ENCODE measurements at regions not wholly inside any gene's neighbourhood (a gene's known extent, or its start where the extent isn't known, plus 50 kb on each side); places are given as distances from the start of the nearest gene placed in this dataset.
"Not testable (repeated sequence)": the region's sequence is repeated elsewhere in the genome, so short reads cannot be mapped to it uniquely, and the experiment has no call there.

DNA sequence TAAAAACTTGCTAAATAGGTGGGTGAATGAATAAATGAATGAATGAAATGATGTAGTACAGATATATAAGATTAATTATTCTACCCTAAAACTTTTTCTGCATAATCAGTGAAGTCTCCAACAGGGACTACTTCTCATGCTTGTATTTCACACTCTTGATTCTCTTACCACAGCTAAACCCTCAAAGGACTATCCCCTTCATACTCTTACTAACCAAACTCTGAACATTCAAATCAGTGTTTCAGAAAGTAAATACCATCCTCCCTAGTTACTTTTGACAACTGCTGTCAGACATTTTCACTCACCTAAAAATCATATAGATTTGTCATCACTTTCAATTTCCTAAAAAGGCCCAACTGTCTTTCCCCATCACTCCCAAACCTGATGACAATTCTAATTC, 234.3 kb upstream of the HHIP start:
- Histone ChIP-seq H3K36me3 (ENCODE audit: control insufficient read depth, insufficient read depth, low read length) (no peaks in the 10 kb centered on the region), H3K4me3 (ENCODE audit: extremely low read depth, insufficient read depth, low read length, poor library complexity, severe bottlenecking) (no peak overlapping the region), H3K4me1 (ENCODE audit: control insufficient read depth, insufficient read depth, low read length, poor library complexity, severe bottlenecking) (no peaks in the 10 kb centered on the region), H3K27ac (ENCODE audit: low read depth, low read length, severe bottlenecking) (no peak overlapping the region), H3K9me3 (ENCODE audit: control insufficient read depth, low read length) (no peaks in the 10 kb centered on the region)

GRCh38 chr4:144421056-144421455, 224.9 kb upstream of the HHIP start:
- H3K4me3 ChIP-seq (ENCODE audit: extremely low read depth, insufficient read depth, low read length, poor library complexity, severe bottlenecking), result no peak overlapping the region
- WGBS, 2 experiments (ENCODE audit: insufficient coverage in 2 of 2), result no CpG with 5 or more reads among the region's 4 CpGs
- no peak overlapping the region for H3K27ac ChIP-seq (ENCODE audit: low read depth, low read length, severe bottlenecking)
- no peaks in the 10 kb centered on the region for H3K4me1 ChIP-seq (ENCODE audit: control insufficient read depth, insufficient read depth, low read length, poor library complexity, severe bottlenecking)
- no peaks in the 10 kb centered on the region for H3K9me3 ChIP-seq (ENCODE audit: control insufficient read depth, low read length)
- no peaks in the 10 kb centered on the region for H3K36me3 ChIP-seq (ENCODE audit: control insufficient read depth, insufficient read depth, low read length)

DNA sequence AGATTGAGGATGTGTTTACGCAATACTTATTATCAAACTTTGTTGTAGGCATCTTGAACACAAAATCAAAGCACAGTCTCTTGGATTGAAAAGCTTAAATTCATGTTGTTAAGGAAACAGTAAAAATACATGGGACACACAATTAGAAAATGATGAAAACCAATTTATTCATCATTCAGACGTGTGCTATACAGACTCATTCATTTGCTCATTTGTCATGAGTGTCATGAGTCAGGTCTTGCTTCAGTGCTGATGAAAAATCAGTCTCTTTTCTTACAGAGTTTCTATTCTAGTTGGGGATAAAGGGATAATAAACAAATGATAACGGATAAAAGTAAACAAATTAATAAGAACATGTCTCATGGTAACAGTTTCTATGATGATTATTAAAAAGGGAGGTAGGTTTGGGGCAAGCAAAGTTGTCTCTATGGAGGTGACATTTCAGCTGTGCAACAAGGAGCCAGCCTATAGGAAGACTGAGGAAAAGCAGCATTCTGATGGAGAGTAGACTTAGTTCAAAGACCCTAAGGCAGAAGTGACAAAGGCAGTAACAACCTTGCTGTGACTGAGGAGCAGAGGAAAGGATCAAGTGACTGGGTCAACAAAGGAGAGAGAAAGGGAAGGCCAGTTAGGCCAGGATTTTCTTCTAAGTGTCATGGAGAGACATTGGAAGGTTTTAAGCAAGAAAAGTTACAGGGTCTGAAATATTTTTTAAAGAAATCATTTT, 224.0 kb upstream of the HHIP start:
- Histone ChIP-seq H3K36me3 (ENCODE audit: control insufficient read depth, insufficient read depth, low read length) (no peaks in the 10 kb centered on the region), H3K4me3 (ENCODE audit: extremely low read depth, insufficient read depth, low read length, poor library complexity, severe bottlenecking) (no peak overlapping the region), H3K9me3 (ENCODE audit: control insufficient read depth, low read length) (no peaks in the 10 kb centered on the region), H3K27ac (ENCODE audit: low read depth, low read length, severe bottlenecking) (no peak overlapping the region), H3K4me1 (ENCODE audit: control insufficient read depth, insufficient read depth, low read length, poor library complexity, severe bottlenecking) (no peaks in the 10 kb centered on the region)
- WGBS, 2 experiments (ENCODE audit: insufficient coverage in 2 of 2), result no CpG with 5 or more reads among the region's 3 CpGs

- no peak overlapping the region for H3K4me3 ChIP-seq (ENCODE audit: extremely low read depth, insufficient read depth, low read length, poor library complexity, severe bottlenecking)
- no peaks in the 10 kb centered on the region for H3K4me1 ChIP-seq (ENCODE audit: control insufficient read depth, insufficient read depth, low read length, poor library complexity, severe bottlenecking)
- H3K27ac ChIP-seq (ENCODE audit: low read depth, low read length, severe bottlenecking), result no peak overlapping the region
- no peaks in the 10 kb centered on the region for H3K9me3 ChIP-seq (ENCODE audit: control insufficient read depth, low read length)
- no peaks in the 10 kb centered on the region for H3K36me3 ChIP-seq (ENCODE audit: control insufficient read depth, insufficient read depth, low read length)
Measured at GRCh38 chr4:144423930-144424329, 222.0 kb upstream of the HHIP start.

GRCh38 chr4:144426023-144426422, 219.9 kb upstream of the HHIP start:
- not testable (repeated sequence) for H3K4me3 ChIP-seq (ENCODE audit: extremely low read depth, insufficient read depth, low read length, poor library complexity, severe bottlenecking); H3K9me3 ChIP-seq (ENCODE audit: control insufficient read depth, low read length); H3K4me1 ChIP-seq (ENCODE audit: control insufficient read depth, insufficient read depth, low read length, poor library complexity, severe bottlenecking); H3K36me3 ChIP-seq (ENCODE audit: control insufficient read depth, insufficient read depth, low read length); H3K27ac ChIP-seq (ENCODE audit: low read depth, low read length, severe bottlenecking)
- 84 to 96% methylated on average over 5 to 11 of the region's 11 CpGs for WGBS, 2 experiments (ENCODE audit: insufficient coverage in 2 of 2)

DNA sequence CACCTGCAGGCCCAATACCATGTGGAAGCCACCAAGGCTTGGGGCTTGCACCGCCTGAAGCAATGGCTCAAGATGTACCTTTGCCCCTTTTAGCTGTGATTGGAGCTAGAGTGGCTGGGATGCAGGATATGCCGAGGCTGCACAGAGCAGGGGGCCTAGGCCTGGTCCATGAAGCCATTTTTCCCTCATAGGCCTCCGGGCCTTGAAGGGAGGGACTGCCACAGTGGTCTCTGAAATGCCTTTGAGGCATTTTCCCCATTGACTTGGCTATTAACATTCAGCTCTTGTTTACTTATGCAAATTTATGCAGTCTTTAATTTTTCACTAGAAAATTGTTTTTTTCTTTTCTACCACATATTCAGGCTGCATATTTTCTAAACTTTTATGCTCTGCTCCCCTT, 203.2 kb upstream of the HHIP start:
- Histone ChIP-seq H3K36me3 (ENCODE audit: control insufficient read depth, insufficient read depth, low read length) (no peaks in the 10 kb centered on the region), H3K27ac (ENCODE audit: low read depth, low read length, severe bottlenecking) (no peak overlapping the region), H3K4me3 (ENCODE audit: extremely low read depth, insufficient read depth, low read length, poor library complexity, severe bottlenecking) (no peak overlapping the region), H3K4me1 (ENCODE audit: control insufficient read depth, insufficient read depth, low read length, poor library complexity, severe bottlenecking) (no peaks in the 10 kb centered on the region), H3K9me3 (ENCODE audit: control insufficient read depth, low read length) (no peaks in the 10 kb centered on the region)
- 81 to 93% methylated on average over 3 of the region's 3 CpGs for WGBS, 2 experiments (ENCODE audit: insufficient coverage in 2 of 2)

- peak overlapping the region; percentile 2 for H3K27ac ChIP-seq (ENCODE audit: low read depth, low read length, severe bottlenecking)
- H3K9me3 ChIP-seq (ENCODE audit: control insufficient read depth, low read length), result no peaks in the 10 kb centered on the region
- no peaks in the 10 kb centered on the region for H3K36me3 ChIP-seq (ENCODE audit: control insufficient read depth, insufficient read depth, low read length)
- no peak overlapping the region for H3K4me3 ChIP-seq (ENCODE audit: extremely low read depth, insufficient read depth, low read length, poor library complexity, severe bottlenecking)
- peaks cover 14% of the 10 kb centered on the region for H3K4me1 ChIP-seq (ENCODE audit: control insufficient read depth, insufficient read depth, low read length, poor library complexity, severe bottlenecking)
- WGBS, 2 experiments (ENCODE audit: insufficient coverage in 2 of 2), result 82 to 86% methylated on average over 6 to 10 of the region's 10 CpGs
Measured at GRCh38 chr4:144449611-144450010, 196.3 kb upstream of the HHIP start.

GRCh38 chr4:144450526-144450925, 195.4 kb upstream of the HHIP start:
- H3K36me3 ChIP-seq (ENCODE audit: control insufficient read depth, insufficient read depth, low read length), result no peaks in the 10 kb centered on the region
- no peak overlapping the region for H3K4me3 ChIP-seq (ENCODE audit: extremely low read depth, insufficient read depth, low read length, poor library complexity, severe bottlenecking)
- H3K4me1 ChIP-seq (ENCODE audit: control insufficient read depth, insufficient read depth, low read length, poor library complexity, severe bottlenecking), result peaks cover 14% of the 10 kb centered on the region
- H3K27ac ChIP-seq (ENCODE audit: low read depth, low read length, severe bottlenecking), result no peak overlapping the region
- WGBS, 2 experiments (ENCODE audit: insufficient coverage in 2 of 2), result 83 to 100% methylated on average over 1 to 2 of the region's 2 CpGs
- no peaks in the 10 kb centered on the region for H3K9me3 ChIP-seq (ENCODE audit: control insufficient read depth, low read length)

GRCh38 chr4:144451766-144452450, 194.0 kb upstream of the HHIP start:
- WGBS, 2 experiments (ENCODE audit: insufficient coverage in 2 of 2), result 76 to 78% methylated on average over 1 to 2 of the region's 3 CpGs
- H3K4me3 ChIP-seq (ENCODE audit: extremely low read depth, insufficient read depth, low read length, poor library complexity, severe bottlenecking), result no peak overlapping the region
- no peak overlapping the region for H3K27ac ChIP-seq (ENCODE audit: low read depth, low read length, severe bottlenecking)
- no peaks in the 10 kb centered on the region for H3K9me3 ChIP-seq (ENCODE audit: control insufficient read depth, low read length)
- peaks cover 14% of the 10 kb centered on the region for H3K4me1 ChIP-seq (ENCODE audit: control insufficient read depth, insufficient read depth, low read length, poor library complexity, severe bottlenecking)
- no peaks in the 10 kb centered on the region for H3K36me3 ChIP-seq (ENCODE audit: control insufficient read depth, insufficient read depth, low read length)

GRCh38 chr4:144456196-144456595, 189.8 kb upstream of the HHIP start:
- no peak overlapping the region for H3K27ac ChIP-seq (ENCODE audit: low read depth, low read length, severe bottlenecking)
- H3K9me3 ChIP-seq (ENCODE audit: control insufficient read depth, low read length), result no peaks in the 10 kb centered on the region
- H3K36me3 ChIP-seq (ENCODE audit: control insufficient read depth, insufficient read depth, low read length), result no peaks in the 10 kb centered on the region
- H3K4me3 ChIP-seq (ENCODE audit: extremely low read depth, insufficient read depth, low read length, poor library complexity, severe bottlenecking), result no peak overlapping the region
- 100% methylated on average over 1 of the region's 2 CpGs; no CpG with 5 or more reads in 1 of the 2 experiments for WGBS, 2 experiments (ENCODE audit: insufficient coverage in 2 of 2)
- no peaks in the 10 kb centered on the region for H3K4me1 ChIP-seq (ENCODE audit: control insufficient read depth, insufficient read depth, low read length, poor library complexity, severe bottlenecking)

DNA sequence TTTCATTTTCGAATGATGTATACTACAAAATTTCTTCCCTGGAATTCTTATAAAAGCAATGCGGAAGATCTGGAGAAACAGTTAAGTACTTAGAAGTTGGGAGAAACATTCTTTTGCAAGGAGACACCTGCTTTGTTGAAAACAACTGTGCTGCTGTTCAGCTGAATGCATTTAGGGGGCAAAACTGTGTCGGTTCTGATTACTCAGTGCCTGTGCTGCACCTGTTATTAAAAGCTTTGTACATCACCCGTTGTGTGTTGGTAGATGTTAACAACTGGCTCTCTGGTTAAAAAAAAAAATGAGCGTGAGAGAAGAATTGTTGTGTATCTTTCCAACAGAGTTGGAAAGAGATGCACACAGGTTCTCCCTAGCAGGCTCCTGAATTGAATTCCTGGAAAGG, 184.1 kb upstream of the HHIP start:
- 82 to 95% methylated on average over 2 to 4 of the region's 5 CpGs for WGBS, 2 experiments (ENCODE audit: insufficient coverage in 2 of 2)
- Histone ChIP-seq H3K36me3 (ENCODE audit: control insufficient read depth, insufficient read depth, low read length) (no peaks in the 10 kb centered on the region), H3K4me1 (ENCODE audit: control insufficient read depth, insufficient read depth, low read length, poor library complexity, severe bottlenecking) (no peaks in the 10 kb centered on the region), H3K9me3 (ENCODE audit: control insufficient read depth, low read length) (no peaks in the 10 kb centered on the region), H3K4me3 (ENCODE audit: extremely low read depth, insufficient read depth, low read length, poor library complexity, severe bottlenecking) (no peak overlapping the region), H3K27ac (ENCODE audit: low read depth, low read length, severe bottlenecking) (no peak overlapping the region)

Data from mesodermal cell (in vitro differentiated cells).